IPS DF 6.9 (cell line): ENCODE measurements at regions not wholly inside any gene's neighbourhood (a gene's known extent, or its start where the extent isn't known, plus 50 kb on each side); places are given as distances from the start of the nearest gene placed in this dataset.
"Not testable (repeated sequence)": the region's sequence is repeated elsewhere in the genome, so short reads cannot be mapped to it uniquely, and the experiment has no call there.

ENCODE experiments used
- DNase-seq: peaks from one replicate; pipeline ENCODE4 v3.0.0-alpha.2; 2013; ENCODE audit warnings: low read depth, low spot score
- H3K27ac ChIP-seq: one replicate; pipeline ENCODE4 v1.5.1; 2013; ENCODE audit warnings: low read length, control low read depth
- H3K27me3 ChIP-seq: 2 replicates; pipeline ENCODE4 v1.6.1; 2013; ENCODE audit warnings: mild to moderate bottlenecking, low read length; ENCODE audit not compliant: control insufficient read depth, insufficient read depth
- H3K36me3 ChIP-seq: 2 replicates; pipeline ENCODE4 v1.6.1; 2013; ENCODE audit warnings: low read length; ENCODE audit not compliant: control insufficient read depth, insufficient read depth
- H3K4me1 ChIP-seq: 2 replicates; pipeline ENCODE4 v1.6.1; 2013; ENCODE audit warnings: low read length; ENCODE audit not compliant: control insufficient read depth, insufficient read depth
- H3K4me3 ChIP-seq: 2 replicates; pipeline ENCODE4 v1.5.1; 2013; ENCODE audit warnings: mild to moderate bottlenecking, low read length
- H3K9me3 ChIP-seq: 2 replicates; pipeline ENCODE4 v1.6.1; 2013; ENCODE audit warnings: low read length, inconsistent platforms; ENCODE audit not compliant: control insufficient read depth, insufficient read depth
- WGBS: extraction: QIAGEN DNeasy Blood & Tissue Kit; methylation state at CpG from one replicate; pipeline ENCODE4 v1.1.7; 2013; ENCODE audit warnings: mixed read lengths, missing lambda C conversion rate; ENCODE audit not compliant: insufficient read length, insufficient coverage; 5-methylcytosine and 5-hydroxymethylcytosine counted together

DNA sequence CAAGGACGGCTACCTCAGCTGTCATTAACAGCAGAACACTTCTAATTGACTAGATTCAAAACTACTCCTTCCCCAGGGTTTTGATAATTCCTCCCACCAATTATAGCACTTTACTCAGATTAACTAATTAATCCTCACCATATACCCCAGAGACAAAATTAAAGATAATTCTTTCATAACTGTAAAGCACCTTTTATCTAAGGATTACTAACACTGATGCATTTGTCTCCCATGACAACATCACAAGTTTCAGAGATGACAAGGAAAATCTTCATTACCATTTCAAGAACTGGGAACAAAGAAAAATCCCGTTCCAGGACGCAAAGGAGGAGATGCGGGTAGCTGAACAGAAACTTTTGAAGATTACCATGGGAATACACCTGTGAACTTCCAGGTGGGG lies 129.4 kb upstream of the ITGA6 start:
- no CpG with 5 or more reads among the region's 4 CpGs for WGBS
- H3K27ac ChIP-seq, result no peak overlapping the region
- no peaks in the 10 kb centered on the region for H3K27me3 ChIP-seq
- DNase-seq, result no peak
- H3K4me1 ChIP-seq, result 0 out of 2 replicates have a peak, but pooled peaks cover 2% of the 10 kb centered on the region
- no peak overlapping the region for H3K4me3 ChIP-seq
- no peaks in the 10 kb centered on the region for H3K36me3 ChIP-seq
- no peaks in the 10 kb centered on the region for H3K9me3 ChIP-seq

DNA sequence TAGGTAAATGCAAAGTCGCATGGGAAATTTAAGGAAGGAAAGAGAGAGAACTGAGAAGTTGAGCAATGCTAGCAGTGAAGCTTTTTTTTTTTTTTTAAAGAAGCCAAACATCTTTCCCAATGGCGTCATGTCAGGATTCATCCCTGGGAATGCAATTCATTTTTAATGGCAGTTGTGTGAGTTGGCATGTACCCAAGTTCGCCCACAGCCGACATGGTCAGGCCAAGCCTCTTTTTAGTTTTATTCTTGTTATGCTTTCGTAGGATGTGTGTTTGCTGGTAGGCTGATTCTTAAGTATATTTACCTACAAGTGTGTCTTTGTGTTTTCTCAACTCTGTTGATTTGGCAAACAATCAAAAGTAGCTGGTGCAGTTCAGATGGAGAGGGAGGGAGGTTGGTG lies 127.6 kb upstream of the ITGA6 start:
- Histone ChIP-seq H3K9me3 (no peaks in the 10 kb centered on the region), H3K4me1 (0 out of 2 replicates have a peak, but pooled peaks cover 2% of the 10 kb centered on the region), H3K27ac (no peak overlapping the region), H3K4me3 (no peak overlapping the region), H3K36me3 (no peaks in the 10 kb centered on the region), H3K27me3 (no peaks in the 10 kb centered on the region)
- no CpG with 5 or more reads among the region's 5 CpGs for WGBS
- DNase-seq, result no peak

DNA sequence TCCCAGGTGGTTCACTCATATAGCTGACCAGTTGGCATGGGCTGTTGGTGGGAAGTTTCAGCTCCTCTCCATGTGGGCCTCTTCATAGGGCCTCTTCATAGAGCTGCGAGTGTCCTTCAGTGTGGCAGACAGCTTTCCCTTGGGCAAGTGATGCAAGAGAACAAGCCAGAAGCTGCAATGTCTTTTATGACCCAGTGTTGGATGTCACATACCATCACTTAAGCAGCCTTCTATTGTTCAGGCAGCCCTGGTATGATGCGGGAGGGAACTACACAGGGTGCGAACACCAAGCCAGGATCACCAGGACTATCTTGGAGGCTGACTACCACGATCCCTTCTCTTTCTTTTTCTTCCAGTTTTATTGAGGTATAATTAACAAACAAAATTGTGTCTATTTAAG lies 126.5 kb upstream of the ITGA6 start:
- Histone ChIP-seq H3K9me3 (no peaks in the 10 kb centered on the region), H3K27me3 (no peaks in the 10 kb centered on the region), H3K4me1 (no peaks in the 10 kb centered on the region), H3K36me3 (no peaks in the 10 kb centered on the region), H3K4me3 (no peak overlapping the region), H3K27ac (no peak overlapping the region)
- DNase-seq, result no peak
- WGBS, result no CpG with 5 or more reads among the region's 4 CpGs

DNA sequence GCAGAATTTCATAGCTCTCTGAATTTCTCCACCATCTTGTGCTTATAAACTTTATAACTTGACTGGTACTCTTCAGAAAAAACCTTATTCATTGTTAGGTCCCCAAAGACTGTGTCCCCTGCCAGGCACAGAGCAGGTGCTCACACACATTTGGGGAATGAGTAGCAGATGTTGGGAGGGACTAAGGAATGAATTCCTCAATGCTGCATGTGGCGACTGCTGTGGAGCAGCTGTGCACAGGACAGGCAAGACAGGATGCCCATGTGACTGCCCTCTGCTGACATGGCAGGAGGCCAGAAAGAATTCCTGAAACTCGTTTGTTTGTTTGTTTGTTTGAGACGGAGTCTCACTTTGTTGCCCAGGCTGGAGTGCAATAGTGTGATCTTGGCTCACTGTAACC lies 122.3 kb upstream of the ITGA6 start:
- Histone ChIP-seq H3K36me3 (no peaks in the 10 kb centered on the region), H3K4me1 (no peaks in the 10 kb centered on the region), H3K27ac (no peak overlapping the region), H3K4me3 (no peak overlapping the region), H3K27me3 (no peaks in the 10 kb centered on the region), H3K9me3 (no peaks in the 10 kb centered on the region)
- no CpG with 5 or more reads among the region's 3 CpGs for WGBS
- no peak for DNase-seq

- no peaks in the 10 kb centered on the region for H3K4me1 ChIP-seq
- no peak overlapping the region for H3K27ac ChIP-seq
- no peaks in the 10 kb centered on the region for H3K36me3 ChIP-seq
- WGBS, result no CpG with 5 or more reads among the region's 1 CpG
- H3K27me3 ChIP-seq, result no peaks in the 10 kb centered on the region
- DNase-seq, result no peak
- H3K9me3 ChIP-seq, result no peaks in the 10 kb centered on the region
- H3K4me3 ChIP-seq, result no peak overlapping the region
Observed at GRCh38 chr2:172307800-172308199, 119.6 kb upstream of the ITGA6 start.

DNA sequence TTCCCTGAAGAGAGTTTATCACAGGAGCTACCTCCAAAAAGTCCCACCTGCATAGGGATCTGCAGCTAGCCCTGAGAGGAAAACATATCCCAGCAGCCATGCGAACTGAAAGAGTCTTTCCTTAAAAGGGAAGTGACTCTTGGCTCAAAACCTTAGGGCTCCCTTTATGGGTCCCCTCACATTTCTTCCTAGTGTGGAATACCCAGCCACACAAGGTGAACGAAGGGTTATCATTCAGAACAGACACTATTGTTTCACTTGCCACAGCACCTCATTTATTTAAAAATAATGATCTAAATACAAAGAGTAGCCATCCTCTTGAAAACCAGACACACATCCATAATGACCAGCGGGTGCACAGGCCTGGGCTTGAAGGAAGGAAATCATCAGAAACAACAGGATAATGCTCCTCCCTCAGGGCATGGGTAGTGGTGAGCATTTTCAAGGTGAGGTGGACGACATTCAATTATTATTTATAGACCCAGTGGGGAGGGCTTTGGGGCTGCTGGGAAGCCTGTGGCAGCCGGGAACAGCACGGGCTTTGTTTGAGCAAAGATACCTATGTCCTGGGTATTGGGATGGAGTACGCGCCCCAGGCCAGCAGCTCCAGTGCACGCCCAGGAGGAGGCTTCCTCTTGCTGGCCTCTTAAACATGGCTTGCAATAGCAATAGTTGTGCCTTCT lies 119.0 kb upstream of the ITGA6 start:
- no CpG with 5 or more reads among the region's 9 CpGs for WGBS
- Histone ChIP-seq H3K27ac (no peak overlapping the region), H3K4me1 (no peaks in the 10 kb centered on the region), H3K9me3 (no peaks in the 10 kb centered on the region), H3K27me3 (no peaks in the 10 kb centered on the region), H3K36me3 (no peaks in the 10 kb centered on the region), H3K4me3 (no peak overlapping the region)
- no peak for DNase-seq

DNA sequence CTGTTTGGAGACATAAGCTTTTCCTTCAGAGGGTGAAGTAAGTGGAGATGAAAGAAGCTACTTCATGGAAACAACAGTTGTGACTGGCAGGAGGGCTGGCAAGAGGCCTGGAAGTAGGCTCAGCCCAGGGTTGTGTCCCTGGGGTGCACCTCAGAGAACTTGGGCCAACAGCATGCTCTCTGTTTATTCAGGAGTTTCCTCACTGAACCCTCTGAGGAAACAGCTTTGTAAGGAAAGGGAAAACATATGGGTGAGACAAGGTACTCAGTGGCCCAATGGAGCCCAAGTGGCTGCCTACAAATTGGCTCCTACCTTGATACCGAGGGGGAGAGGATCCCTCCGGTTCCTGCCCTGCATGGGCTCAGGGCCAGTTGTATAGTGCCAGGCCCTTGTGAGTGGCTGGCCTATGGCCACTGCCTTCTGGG lies 115.5 kb upstream of the ITGA6 start:
- Histone ChIP-seq H3K4me3 (no peak overlapping the region), H3K27ac (no peak overlapping the region), H3K4me1 (no peaks in the 10 kb centered on the region), H3K27me3 (no peaks in the 10 kb centered on the region), H3K9me3 (no peaks in the 10 kb centered on the region), H3K36me3 (no peaks in the 10 kb centered on the region)
- WGBS, result no CpG with 5 or more reads among the region's 2 CpGs
- no peak for DNase-seq

DNA sequence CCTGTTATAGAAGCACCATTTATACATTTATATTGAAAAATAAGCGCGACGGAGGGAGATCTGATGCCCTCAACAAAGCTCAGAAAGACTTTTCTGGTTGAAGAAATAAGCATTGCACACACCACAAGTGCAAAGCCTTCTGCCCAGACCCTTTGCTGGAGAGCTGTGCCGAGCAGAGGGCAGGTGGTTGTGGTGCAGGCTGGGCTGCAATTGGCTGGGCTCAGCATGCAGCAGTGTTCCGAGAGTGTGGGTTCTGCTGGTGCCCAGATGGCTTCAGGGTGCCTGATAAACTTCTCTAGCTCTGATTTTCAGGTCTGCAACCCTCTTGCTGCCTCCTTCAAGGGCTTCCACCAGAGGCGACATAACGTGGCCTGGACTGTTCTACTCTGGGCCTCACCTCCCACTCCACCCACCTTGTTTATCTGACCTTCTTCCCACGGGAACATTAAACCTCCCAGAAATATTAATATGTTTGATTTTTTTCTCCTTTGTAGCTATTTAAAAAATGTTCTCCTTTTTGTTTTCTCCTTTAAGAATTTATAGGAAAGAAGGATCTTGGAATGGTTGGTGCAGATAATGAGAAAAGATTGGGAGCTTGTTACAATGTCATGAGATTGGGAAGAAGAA lies 113.6 kb upstream of the ITGA6 start:
- Histone ChIP-seq H3K36me3 (no peaks in the 10 kb centered on the region), H3K4me3 (no peak overlapping the region), H3K27me3 (no peaks in the 10 kb centered on the region), H3K27ac (no peak overlapping the region), H3K4me1 (no peaks in the 10 kb centered on the region), H3K9me3 (no peaks in the 10 kb centered on the region)
- DNase-seq, result no peak
- WGBS, result no CpG with 5 or more reads among the region's 8 CpGs

GRCh38 chr2:172315070-172315469 lies 112.3 kb upstream of the ITGA6 start:
- DNase-seq, H3K4me1 ChIP-seq, H3K27me3 ChIP-seq, H3K4me3 ChIP-seq, H3K9me3 ChIP-seq, H3K27ac ChIP-seq, H3K36me3 ChIP-seq: not testable (repeated sequence)
- no CpG with 5 or more reads among the region's 21 CpGs for WGBS

GRCh38 chr2:172322049-172322448 lies 105.3 kb upstream of the ITGA6 start:
- no CpG with 5 or more reads among the region's 3 CpGs for WGBS
- no peak overlapping the region for H3K27ac ChIP-seq
- H3K4me3 ChIP-seq, result no peak overlapping the region
- H3K27me3 ChIP-seq, result no peaks in the 10 kb centered on the region
- no peaks in the 10 kb centered on the region for H3K36me3 ChIP-seq
- DNase-seq, result no peak
- no peaks in the 10 kb centered on the region for H3K4me1 ChIP-seq
- H3K9me3 ChIP-seq, result no peaks in the 10 kb centered on the region

- Histone ChIP-seq H3K27ac (no peak overlapping the region), H3K4me3 (no peak overlapping the region), H3K9me3 (no peaks in the 10 kb centered on the region), H3K36me3 (no peaks in the 10 kb centered on the region), H3K27me3 (no peaks in the 10 kb centered on the region), H3K4me1 (no peaks in the 10 kb centered on the region)
- no CpG with 5 or more reads among the region's 6 CpGs for WGBS
- no peak for DNase-seq
Observed at GRCh38 chr2:172323256-172323655, 104.1 kb upstream of the ITGA6 start.
